Inflammatory macrophage treated with lipopolysaccharide for 1 hour (primary cell): ENCODE measurements at regions not wholly inside any gene's neighbourhood (a gene's known extent, or its start where the extent isn't known, plus 50 kb on each side); places are given as distances from the start of the nearest gene placed in this dataset.

ENCODE experiments used
- DNase-seq, 2 donors: peaks; one replicate each; pipeline ENCODE4 v3.0.0-alpha.2; 2020 to 2022

DNA sequence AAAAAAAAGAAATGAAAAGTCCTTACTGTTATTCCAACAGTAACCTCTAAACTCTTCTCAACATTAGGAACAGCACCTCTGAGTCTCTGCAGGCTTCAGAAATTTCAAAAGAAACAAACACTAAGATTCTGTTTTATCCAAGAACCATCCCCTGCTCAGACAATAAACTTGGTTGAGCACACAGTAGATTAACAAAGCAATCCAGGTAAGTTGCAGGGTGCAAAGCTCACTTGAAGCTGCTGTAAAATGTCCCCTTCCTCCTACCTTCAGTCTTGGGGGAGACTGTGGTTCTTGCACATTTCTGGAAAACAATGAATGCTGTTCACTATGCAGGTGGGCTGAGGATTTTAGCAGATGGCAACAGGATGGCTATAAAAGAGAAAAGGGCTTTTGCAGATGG is 484.1 kb downstream of the IGSF11 start:
- no peak for DNase-seq

DNA sequence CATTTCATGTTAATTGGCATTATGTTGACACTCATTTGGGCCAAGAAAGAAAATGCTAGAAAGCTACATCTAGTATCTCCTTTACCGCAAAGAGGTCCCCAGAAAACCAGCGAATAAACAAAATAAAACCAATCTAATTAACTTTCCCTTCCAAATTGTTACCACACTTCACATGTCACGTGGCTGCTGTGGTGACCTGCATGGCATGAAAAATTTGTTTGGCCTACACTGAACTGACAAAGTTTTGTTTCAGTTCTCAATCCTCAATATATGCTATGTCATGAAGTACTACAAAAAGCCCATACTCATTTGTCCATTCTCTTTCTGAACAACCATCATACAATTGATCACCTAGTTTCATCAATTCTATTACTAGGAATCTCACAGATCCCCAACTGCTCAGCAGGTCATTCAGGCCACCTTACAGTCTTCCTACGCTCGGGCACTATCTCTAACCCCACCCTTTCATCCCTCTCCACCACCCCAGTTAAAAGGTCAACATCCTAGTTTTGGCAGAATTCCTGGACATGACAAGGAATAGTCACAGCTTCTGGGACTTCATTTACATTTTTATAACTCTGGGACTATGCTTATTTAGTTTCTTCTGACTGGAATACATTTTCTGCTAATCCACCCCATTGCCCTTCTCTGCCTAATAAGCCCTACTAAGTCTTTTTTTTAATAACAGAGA is 480.4 kb downstream of the IGSF11 start:
- no peak for DNase-seq

DNA sequence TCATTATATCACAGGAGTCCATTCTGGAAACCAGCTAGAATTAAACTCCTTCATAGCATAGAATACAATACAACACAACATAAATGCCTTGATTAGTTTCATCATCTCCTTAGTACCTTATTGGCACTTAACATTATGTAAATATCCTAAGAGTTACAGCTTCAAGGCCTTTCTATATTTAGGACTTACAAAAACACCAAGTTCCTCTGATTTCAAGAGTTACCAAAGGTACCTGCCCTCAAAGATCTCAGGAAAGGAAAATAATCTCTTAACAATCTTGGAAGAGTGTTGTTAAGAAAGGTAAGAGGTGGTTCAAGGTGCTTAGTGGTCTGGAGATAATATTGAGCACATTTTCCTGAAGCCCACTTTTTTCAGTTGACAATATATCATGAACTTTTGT is 477.7 kb downstream of the IGSF11 start:
- no peak for DNase-seq

DNA sequence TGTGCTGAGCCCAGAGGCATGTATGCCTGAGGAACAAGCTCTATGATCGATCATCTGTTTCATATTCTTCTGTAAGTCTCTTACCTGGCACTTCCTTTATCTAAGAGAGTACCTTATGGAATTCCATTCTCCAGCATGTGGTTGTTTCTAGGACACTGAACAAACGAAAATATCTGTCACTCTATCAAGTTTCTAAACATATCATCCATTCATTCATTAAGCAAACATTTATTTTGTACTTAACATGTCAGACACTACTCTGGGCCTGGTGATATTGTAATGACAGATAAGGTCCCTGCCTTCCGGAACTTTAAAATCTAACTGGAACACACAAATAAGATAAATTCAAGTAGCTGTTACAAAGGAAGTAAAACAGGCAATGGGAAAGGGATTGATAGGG is 477.1 kb downstream of the IGSF11 start:
- DNase-seq = no peak

DNA sequence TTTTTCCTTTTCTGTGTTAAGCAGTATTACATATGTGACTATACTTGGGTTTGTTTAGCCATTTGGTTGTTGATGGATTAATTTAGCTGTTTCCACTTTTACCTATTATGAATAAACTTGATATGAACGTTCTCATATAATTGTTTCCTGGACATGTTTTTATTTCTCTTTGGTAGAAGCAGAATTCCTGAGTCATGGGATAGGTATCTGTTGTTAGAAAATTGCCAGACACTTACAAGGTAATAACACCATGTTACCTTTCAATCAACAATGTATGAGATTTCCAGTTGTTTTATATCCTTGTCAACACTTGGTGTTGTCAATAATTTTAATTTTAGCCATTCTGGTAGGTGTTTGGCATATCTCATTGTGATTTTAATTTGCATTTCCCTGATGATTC is 475.4 kb downstream of the IGSF11 start:
- DNase-seq = no peak

DNA sequence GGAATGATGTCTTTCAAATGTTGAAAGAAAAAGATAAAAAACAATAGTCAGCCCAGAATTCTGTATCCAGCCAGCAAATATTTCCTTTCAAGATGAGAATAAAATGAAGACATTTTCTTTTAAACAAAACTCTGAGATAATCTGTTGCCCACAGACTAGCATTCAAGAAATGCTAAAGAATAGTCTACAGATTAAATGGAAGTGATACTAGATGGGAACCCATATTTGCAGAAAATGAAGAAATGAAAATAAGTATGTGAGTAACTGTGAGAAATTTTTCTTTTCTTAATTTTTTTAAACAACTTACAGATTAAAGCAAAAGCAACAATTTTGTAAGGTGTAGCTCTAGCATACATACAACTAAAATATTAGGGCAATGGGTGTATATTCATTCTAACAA is 469.8 kb downstream of the IGSF11 start:
- no peak for DNase-seq

DNA sequence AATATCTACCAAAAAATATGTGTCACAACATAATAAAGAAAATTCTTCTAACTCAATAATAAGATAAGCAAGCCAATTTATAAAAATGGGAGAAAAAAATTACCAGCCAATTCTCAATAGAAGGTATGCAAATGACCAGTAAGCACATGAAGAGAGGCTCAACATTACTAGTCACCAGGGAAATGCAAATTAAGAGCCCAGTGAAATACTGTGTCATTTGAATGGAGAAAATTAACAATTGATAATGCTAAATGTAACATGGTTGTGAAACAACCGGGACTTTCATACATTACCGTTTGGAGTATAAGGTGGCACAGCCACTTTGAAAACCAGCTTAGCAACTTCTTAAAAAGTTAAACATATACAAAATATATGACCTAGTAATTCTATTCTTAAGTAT is 460.7 kb downstream of the IGSF11 start:
- DNase-seq = no peak

DNA sequence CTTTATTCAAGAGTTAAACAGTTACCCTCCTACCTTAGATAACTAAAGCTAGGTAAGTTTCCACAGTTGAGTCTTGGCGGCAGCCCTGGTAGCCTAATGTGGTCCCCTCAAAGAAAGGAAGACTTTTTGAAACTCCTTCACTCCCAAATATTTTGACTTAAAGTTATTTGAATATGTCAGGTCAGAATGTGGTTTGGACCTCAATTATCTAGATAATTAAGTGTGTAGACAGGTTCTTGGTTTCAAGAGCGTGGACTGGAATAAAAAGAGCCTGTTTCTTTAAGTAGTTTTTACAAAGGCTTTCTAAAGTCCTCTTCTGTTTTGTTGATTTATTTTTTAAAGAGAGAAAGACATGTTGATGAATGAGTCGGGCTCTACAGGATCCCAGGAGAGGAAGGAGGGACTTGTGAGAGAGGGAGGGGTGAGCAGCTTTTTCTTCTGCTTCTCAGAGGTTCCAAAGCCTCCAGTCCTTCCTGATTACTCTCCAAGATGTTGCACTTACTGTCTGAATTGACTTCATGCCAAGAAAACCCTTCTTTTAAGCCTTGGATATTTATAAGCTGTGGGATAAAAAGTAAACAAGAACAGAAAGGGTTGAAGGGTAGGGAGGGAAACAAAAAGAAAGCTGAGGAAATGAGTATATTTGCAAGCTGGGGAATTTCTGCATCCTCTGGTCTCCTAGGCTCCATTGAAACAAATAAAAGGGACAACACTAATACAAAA is 457.4 kb downstream of the IGSF11 start:
- no peak for DNase-seq

DNA sequence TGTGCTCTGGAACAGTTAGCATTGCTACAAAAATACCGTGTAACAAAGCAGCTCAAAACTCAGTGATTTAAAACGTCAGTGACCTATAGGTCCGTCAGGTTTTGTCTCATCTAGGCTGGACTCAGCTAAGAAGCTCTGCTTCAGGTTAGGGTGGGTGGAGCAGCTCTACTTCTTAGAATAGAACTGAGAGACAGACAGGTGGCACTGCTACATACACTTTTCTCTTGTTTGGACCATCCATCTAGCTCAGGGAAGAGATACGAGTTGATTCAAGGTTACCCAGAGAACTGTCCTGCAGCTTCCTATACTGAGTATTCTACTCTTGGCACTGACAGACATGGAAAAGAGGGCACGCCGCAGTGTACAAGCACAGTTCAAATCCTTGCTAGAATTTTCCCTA is 456.1 kb downstream of the IGSF11 start:
- DNase-seq = no peak

DNA sequence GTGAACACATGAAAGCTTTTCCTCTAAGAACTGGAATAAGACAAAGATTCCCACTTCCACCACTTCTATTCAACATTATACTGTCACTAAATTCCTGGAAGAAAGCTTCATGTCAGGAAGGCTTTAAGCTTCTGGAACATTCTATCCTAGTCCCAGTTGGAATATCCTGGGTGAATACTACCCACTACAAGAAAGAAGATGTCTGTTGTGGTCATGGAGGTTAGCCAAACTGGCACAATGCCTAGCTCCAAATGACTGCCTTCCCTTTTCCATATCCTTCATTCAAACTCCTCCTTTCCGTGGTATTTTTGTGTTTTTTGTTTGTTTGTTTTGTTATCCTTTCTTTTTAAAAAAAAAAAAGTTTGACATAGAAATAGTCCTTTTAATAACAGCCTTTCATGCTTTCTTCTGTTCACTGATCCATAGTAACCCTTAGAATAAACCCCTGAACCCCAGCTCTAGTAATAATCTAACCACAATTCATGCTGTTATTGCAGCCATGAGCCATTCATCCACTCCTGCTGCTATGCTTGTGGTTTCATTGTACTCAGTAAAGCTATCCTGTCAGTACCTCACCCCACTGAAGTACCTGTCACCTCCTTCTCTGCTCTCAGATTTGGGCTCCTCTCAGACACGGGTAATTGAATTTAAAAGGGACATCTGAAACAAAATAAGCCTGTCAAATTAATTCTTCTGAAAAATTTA is 447.5 kb downstream of the IGSF11 start:
- no peak for DNase-seq

DNA sequence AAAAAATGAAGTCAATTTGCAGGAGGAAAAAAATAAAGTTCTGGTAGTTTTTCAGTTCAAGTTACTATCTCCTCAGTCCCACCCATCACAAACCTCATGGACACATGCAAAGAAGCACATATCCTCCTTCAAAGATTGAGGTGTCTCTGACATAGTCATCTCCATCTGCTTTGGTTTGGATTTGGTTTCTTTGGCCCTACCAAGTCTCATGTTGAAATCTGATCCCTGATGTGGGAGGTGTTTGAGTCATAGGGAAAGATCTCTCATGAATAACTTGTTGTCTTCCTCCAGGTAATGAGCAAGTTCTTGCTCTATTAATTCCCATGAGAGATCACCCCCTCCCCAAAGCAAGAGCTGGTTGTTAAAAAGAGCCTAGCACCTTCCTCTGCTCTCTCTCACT is 446.8 kb downstream of the IGSF11 start:
- DNase-seq = no peak

DNA sequence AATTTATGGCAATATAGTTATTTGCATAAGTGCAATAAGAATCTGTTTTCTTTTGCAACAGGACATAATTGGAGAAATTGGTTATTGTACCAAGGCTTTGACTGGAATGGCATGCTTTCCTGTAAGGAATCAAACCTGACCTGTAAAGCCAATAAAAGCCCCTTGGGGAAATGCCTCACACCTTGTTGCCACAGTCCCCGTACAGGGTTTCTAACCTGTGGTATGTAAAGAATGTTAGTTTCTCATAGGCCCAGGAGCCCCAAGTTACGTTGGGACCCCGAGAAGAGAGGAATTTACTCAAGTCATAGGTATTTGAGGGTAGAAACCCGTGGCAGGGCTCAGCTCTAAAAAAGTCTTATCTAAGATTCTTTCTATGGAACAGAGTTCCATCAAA is 441.4 kb downstream of the IGSF11 start:
- DNase-seq = no peak

DNA sequence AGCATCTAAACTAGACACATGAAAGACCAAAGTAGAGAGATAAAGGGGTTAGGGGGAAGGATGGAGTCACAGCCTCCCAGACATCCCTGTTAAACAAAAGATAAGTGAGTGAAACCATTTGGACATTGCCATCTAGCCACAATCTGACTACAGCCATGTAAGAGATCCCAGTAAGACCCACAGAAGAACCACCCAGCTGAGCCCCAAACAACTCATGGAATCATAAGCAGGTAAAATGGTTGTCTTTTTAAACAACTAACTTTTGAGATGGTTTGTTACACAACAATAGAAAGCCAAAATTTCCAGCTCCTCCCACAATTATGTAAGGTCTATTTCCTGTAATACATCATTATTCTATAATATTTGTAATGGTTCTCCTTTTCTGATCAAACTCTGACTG is 437.5 kb downstream of the IGSF11 start:
- no peak for DNase-seq

DNA sequence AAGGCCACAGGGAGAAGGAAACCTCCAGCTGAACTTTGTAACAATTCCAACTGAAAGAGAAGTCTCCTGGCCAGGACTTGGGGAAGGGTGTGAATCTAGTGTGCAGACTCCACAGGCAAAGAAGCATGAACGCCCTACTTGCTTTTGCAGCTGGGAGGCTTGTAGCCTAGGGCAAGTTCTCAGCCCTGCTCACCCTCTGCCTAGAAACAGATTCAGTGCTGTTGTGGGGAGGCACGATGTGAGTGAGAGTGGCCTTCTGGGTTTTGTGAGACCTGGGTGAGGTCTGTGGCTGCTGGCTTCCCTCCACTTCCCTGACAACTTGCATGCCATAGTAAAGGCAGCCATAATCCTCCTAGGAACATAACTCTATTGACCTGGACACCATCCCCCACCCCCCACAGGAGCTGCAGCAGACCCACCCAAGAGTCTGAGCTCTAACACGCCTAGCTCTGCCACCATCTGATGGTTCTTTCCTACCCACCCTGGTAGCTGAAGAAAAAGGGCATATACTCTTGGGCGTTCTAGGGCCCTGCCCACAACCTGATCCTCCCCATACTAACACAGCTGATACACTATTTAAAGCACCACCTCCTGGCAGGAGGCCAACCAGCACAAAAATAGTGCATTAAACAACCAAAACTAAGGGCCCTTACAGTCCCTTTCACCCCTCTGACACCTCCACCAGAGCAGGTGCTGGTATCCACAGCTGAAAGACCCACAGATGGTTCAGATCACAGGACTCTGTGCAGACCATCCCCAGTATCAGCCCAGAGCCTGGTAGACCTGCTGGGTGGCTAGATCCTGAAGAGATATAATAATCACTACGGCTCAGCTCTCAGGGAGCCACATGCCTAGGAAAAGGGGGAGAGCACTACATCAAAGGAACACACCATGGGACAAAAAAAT is 426.5 kb downstream of the IGSF11 start:
- DNase-seq = no peak

DNA sequence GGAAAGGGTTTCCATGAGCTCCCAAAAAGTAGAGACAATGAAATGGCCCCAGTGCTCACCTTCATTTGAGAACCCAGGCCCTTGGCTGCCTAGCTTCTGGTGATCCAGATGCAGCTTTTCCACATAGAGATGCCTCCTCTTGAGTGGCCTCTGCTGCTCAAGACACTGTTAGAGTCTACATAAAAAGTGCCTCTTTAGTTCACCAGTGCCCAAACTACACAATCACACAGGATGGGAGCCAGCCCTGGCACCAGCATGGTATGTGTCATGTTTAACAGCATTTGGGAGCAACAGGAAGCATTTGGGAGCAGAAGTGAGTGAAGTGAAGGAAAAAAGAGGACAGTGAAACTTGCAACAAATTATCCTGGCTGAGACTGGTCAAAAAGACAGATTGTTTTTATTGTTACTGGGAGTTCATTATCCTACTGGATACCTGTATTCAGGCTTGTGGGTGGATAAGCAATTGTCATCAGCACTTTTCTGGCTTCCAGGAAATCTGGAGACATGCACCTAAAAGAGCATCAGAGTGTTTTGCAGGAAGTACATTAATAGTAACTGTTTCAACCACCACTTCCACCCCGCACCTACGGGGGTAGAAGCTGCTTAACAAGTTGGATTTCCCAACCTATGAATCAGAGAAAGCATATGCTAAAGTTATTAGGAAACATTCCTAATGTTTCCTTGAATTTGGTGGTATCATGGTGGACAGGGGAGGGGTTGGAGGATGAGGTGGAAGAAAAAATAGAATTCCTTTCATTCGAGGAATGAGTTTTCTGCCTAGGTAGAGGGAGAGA is 416.2 kb downstream of the IGSF11 start:
- DNase-seq = no peak

DNA sequence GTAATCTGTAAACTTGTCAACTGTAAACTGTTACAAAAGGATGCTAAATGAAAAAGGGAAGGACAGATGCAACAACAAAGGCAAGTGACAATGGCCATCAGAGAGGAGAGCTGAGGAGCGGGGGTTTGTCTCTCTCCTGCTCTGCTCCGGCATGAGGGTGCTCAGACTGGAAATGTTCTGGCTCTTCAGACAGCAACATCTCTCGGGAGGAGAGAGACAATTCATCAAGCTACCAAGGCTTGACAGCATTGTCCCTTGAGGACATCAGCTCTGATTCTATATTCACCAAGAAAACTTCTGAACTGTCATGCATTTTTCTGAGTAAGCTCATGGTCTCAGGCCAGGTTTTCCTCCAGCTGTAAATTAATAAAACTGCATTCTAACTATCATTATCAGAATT is 408.2 kb downstream of the IGSF11 start:
- DNase-seq = no peak

DNA sequence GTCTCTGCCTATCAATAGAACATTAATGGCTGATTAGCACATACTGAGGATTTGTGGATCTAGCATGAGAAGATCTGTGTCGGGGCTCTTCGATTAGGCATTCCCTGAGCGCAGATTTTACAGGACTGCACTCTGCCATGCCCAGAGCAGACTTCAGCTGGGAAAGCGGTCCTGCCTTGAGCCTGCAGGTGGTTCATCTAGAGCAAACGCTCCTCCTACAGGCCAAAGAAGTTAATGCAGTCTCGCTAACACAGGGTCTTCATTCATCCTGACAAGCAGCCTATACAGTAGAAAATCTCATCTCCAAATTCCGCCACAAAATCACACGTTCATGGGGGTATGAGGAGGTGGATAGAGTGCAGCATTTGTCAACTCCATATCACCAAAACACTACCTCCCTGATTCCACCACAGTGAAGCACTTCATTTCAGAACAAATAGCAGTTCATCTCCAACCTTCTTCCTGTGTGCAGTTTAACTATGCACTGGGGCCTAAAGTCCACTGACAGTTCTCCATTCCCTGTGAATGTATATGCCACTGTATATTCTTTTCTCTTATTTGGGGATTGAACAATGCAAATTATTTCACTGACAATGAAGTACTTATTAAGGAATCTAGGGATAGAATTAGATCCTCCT is 405.8 kb downstream of the IGSF11 start:
- peak; percentile 1 to 31 for DNase-seq

DNA sequence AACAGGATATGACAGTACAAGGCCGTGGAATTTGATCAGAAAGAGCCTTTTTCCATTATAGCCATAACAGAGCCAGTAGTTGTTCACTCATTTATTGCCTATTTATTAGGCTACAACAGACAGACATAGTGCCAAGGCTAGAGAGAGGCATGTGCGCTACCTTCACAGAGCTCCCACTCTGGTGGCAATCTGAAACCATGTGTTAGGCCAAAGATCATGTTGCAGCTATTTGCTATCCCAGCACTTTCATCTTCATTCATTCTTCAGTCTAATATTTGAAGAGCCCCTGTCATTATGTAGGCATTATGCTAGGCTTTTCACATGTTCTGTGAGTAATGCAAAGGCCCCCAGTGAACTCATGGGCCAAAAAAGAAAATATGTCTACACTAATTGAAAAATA is 404.8 kb downstream of the IGSF11 start:
- DNase-seq = no peak

DNA sequence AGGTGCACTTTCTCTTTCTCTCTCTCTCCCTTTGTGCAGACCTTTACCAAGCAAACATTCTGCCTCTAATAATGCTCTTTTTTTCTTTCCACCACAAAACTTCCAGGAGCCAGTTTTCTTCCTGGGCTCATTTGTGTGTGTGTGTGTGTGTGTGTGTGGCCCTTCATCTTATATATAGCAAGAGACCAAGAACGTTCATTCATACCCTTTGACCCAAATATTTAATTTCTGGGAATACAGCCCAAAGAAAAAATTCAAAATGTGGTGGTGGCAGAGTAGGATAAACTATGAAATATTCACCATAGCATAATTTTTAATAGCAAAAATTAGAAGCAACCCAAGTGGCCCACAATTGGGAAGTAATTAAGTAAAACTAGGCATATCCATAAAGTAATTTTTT is 398.9 kb downstream of the IGSF11 start:
- no peak for DNase-seq

DNA sequence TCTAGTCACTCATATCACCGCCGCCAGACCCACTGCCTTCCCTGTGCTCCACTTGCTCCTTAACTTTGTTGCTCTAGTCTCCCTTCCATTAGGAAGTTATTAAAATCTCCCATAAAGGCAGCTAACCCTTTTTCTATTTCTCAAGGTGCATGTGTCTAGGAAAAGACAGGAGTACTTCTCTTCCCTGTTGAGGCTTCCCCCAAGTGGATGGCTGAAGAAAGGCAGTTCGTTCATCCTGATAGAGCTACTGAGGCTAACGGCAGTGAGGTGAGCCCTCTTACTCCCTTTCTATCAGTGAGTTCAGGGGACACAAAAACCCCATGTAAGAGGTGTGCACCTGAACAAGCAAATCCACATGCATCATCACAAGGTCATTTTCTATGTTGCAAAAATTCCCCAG is 397.8 kb downstream of the IGSF11 start:
- DNase-seq = no peak

DNA sequence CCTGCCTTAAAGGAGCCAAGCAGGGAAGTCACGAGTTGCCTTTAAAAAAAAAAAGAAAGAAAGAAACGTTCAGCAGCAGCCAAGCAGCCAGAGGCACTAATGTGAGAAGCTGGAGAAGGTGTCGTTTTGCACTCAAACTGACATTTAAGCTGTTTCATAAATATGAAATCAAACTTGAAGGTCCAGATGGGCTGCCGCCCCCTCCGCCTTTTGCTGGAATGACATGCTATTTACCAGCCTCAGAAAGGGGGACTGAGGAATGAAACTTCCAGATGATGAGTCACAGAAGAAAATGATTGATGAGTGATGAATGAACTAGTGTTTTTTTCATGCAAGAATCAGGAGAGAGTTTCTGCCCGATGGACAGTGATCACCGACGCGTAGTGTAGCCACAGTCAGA is 396.8 kb downstream of the IGSF11 start:
- no peak for DNase-seq

DNA sequence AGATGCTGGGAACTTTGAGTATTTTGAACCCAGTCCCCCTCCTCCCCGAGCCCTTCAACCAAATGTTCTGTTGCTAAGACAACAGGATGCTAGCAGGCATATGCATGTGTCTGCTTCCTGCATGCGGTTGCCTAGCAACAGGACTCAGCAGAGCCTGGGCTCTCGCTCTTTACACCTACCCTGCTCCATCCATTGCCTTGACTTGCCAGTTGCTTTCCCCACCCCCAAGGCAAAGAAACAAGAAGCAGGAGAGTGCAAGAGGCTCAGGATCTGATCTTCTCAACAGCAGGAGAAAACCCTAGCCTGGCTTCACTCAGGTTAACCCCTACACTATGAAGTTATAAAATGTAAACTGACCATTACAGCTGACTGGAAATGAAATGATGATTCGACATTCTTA is 393.0 kb downstream of the IGSF11 start:
- no peak for DNase-seq
